OCI-LY7 (cell line): ENCODE measurements at regions not wholly inside any gene's neighbourhood (a gene's known extent, or its start where the extent isn't known, plus 50 kb on each side); places are given as distances from the start of the nearest gene placed in this dataset.

Experiments
- BruUV-seq: library from RNA; stranded (reverse); fragments of 400-500 nt; replicated peaks from 2 replicates; lab custom pipeline; 2021; lab: Mats Ljungman, UMichigan
- CTCF ChIA-PET: fragments of 300-600 bp; sonication (Branson Sonifier 250); formaldehyde crosslinking; loops from one replicate; lab custom pipeline; 2022; ENCODE audit warnings: antibody characterized with exemption; ENCODE audit not compliant: unreplicated experiment; lab: Charles Lee
- POLR2A ChIA-PET: fragments of 300-600 bp; sonication (Branson Sonifier 250); formaldehyde crosslinking; loops from one replicate; lab custom pipeline; 2022; ENCODE audit warnings: antibody characterized with exemption; lab: Charles Lee
- DNase-seq: peaks from one replicate; pipeline ENCODE4 v3.0.0-alpha.2; 2015; ENCODE audit warnings: low spot score
- H2AFZ ChIP-seq: fragments of 200-600 bp; sonication (generic), shearing (Covaris generic); 2 replicates; pipeline ENCODE4 v1.6.1; 2014; ENCODE audit warnings: mild to moderate bottlenecking, antibody characterized with exemption, low read length, moderate library complexity
- H3K27ac ChIP-seq: fragments of 200-600 bp; sonication (generic); 2 replicates; pipeline ENCODE4 v1.5.1; 2014; ENCODE audit warnings: mixed run types, low read depth, mild to moderate bottlenecking, moderate library complexity, low read length, inconsistent platforms; ENCODE audit not compliant: poor library complexity, severe bottlenecking
- H3K36me3 ChIP-seq: fragments of 200-600 bp; sonication (generic); 2 replicates; pipeline ENCODE4 v1.6.1; 2014; ENCODE audit warnings: mild to moderate bottlenecking, antibody characterized with exemption, low read length, moderate library complexity, mixed read lengths; ENCODE audit not compliant: insufficient read depth
- H3K4me1 ChIP-seq: fragments of 200-600 bp; sonication (generic); 2 replicates; pipeline ENCODE4 v1.5.1; 2014; ENCODE audit warnings: mild to moderate bottlenecking, low read length; ENCODE audit not compliant: insufficient read depth, poor library complexity, severe bottlenecking
- H3K4me2 ChIP-seq: fragments of 200-600 bp; sonication (generic); 2 replicates; pipeline ENCODE4 v1.6.1; 2014; ENCODE audit warnings: mild to moderate bottlenecking, low read length
- H3K4me3 ChIP-seq: fragments of 200-600 bp; sonication (generic); 2 replicates; pipeline ENCODE4 v1.5.1; 2014; ENCODE audit warnings: mild to moderate bottlenecking, low read depth, low read length; ENCODE audit not compliant: poor library complexity, severe bottlenecking
- H3K79me2 ChIP-seq: fragments of 200-600 bp; sonication (generic); 2 replicates; pipeline ENCODE4 v1.6.1; 2016; ENCODE audit warnings: low read depth, mild to moderate bottlenecking, low read length, moderate library complexity, mixed read lengths; ENCODE audit not compliant: insufficient read depth
- H3K9me2 ChIP-seq: fragments of 200-600 bp; sonication (generic); 2 replicates; pipeline ENCODE4 v1.6.1; 2016; ENCODE audit warnings: mild to moderate bottlenecking, low read length, mixed read lengths; ENCODE audit not compliant: insufficient read depth
- H3K9me3 ChIP-seq: fragments of 200-600 bp; sonication (generic); 2 replicates; pipeline ENCODE4 v1.6.1; 2014; ENCODE audit warnings: mild to moderate bottlenecking, mixed run types, low read length, mixed read lengths
- H4K20me1 ChIP-seq: fragments of 200-600 bp; sonication (generic); 2 replicates; pipeline ENCODE4 v1.6.1; 2014; ENCODE audit warnings: mild to moderate bottlenecking, antibody characterized with exemption, low read length, moderate library complexity, mixed read lengths; ENCODE audit not compliant: insufficient read depth
- CTCF ChIP-seq: fragments of 200-600 bp; sonication (generic); conservative IDR thresholded peaks from 2 replicates; pipeline ENCODE4 v1.5.1; 2014; ENCODE audit warnings: mild to moderate bottlenecking, antibody characterized with exemption, low read length, moderate library complexity, mixed read lengths
- EZH2phosphoT487 ChIP-seq: fragments of 200-600 bp; sonication (generic); IDR thresholded peaks from 2 replicates; pipeline ENCODE4 v1.6.1; 2018; ENCODE audit warnings: low read depth, borderline replicate concordance, mild to moderate bottlenecking, mixed run types, antibody characterized with exemption, low read length, moderate library complexity, mixed read lengths
- intact Hi-C: fragments of 100-400 bp; cut with micrococcal nuclease; formaldehyde crosslinking; loops from one replicate; pipeline ENCODE4 v1.10.0; 2022; ENCODE audit not compliant: unreplicated experiment

- H2AFZ ChIP-seq = no peak overlapping the region
- intact Hi-C loops = no loop called here
- no peaks in the 10 kb centered on the region for H3K79me2 ChIP-seq
- H3K36me3 ChIP-seq = no peaks in the 10 kb centered on the region
- POLR2A ChIA-PET = no interaction called here
- CTCF ChIA-PET = no interaction called here
- no peak overlapping the region for H3K4me3 ChIP-seq
- BruUV-seq = no TSS peak
- no peaks in the 10 kb centered on the region for H3K9me3 ChIP-seq
- TF ChIP-seq EZH2phosphoT487 (no peak), CTCF (no peak)
- no peak overlapping the region for H3K4me2 ChIP-seq
- H3K9me2 ChIP-seq = no peaks in the 10 kb centered on the region
- H3K27ac ChIP-seq = no peak overlapping the region
- H4K20me1 ChIP-seq = no peaks in the 10 kb centered on the region
- DNase-seq = no peak
- no peaks in the 10 kb centered on the region for H3K4me1 ChIP-seq
Observed at GRCh38 chr5:144577676-144578075, 407.0 kb downstream of the KCTD16 start.

GRCh38 chr5:144575736-144576135 is 405.1 kb downstream of the KCTD16 start:
- H3K4me3 ChIP-seq = no peak overlapping the region
- no peak for DNase-seq
- H3K36me3 ChIP-seq = no peaks in the 10 kb centered on the region
- H3K9me2 ChIP-seq = no peaks in the 10 kb centered on the region
- no peaks in the 10 kb centered on the region for H4K20me1 ChIP-seq
- H3K79me2 ChIP-seq = no peaks in the 10 kb centered on the region
- TF ChIP-seq CTCF = no peak
- no peak for TF ChIP-seq EZH2phosphoT487
- BruUV-seq = no TSS peak
- POLR2A ChIA-PET = interaction anchor here (0.6 kb wide), 1 partner anchor 17 kb away, joined by 3 read pairs; no protein-coding TSS in a partner anchor
- H3K4me2 ChIP-seq = no peak overlapping the region
- no peaks in the 10 kb centered on the region for H3K9me3 ChIP-seq
- intact Hi-C loops = no loop called here
- no peak overlapping the region for H3K27ac ChIP-seq
- no peak overlapping the region for H2AFZ ChIP-seq
- CTCF ChIA-PET = no interaction called here
- no peaks in the 10 kb centered on the region for H3K4me1 ChIP-seq

- Histone ChIP-seq H3K9me2 (no peaks in the 10 kb centered on the region), H3K36me3 (no peaks in the 10 kb centered on the region), H3K79me2 (no peaks in the 10 kb centered on the region), H3K4me3 (no peak overlapping the region), H3K4me1 (no peaks in the 10 kb centered on the region), H2AFZ (no peak overlapping the region), H3K27ac (no peak overlapping the region), H4K20me1 (no peaks in the 10 kb centered on the region), H3K4me2 (no peak overlapping the region), H3K9me3 (no peaks in the 10 kb centered on the region)
- POLR2A ChIA-PET = no interaction called here
- intact Hi-C loops = no loop called here
- CTCF ChIA-PET = no interaction called here
- no peak for TF ChIP-seq CTCF
- no peak for TF ChIP-seq EZH2phosphoT487
- no peak for DNase-seq
- no TSS peak for BruUV-seq
Observed at GRCh38 chr5:144567421-144567780, 396.7 kb downstream of the KCTD16 start.
